Sigmoid colon (tissue), 4 donors: ENCODE measurements at regions not wholly inside any gene's neighbourhood (a gene's known extent, or its start where the extent isn't known, plus 50 kb on each side); places are given as distances from the start of the nearest gene placed in this dataset.

Experiments used
- CTCF ChIP-seq, 4 experiments: fragments of 450-650 bp in 3 of 4; fragments of 200-600 bp in 1 of 4; IDR thresholded peaks; one replicate each; pipeline ENCODE4 v1.5.1; 2016 to 2019; ENCODE audit warnings: antibody characterized with exemption in 4 of 4, mild to moderate bottlenecking in 3 of 4, moderate library complexity in 2 of 4
- EP300 ChIP-seq, 4 donors: sonication (generic); formaldehyde crosslinking; IDR thresholded peaks; one replicate each; pipeline ENCODE4 v1.6.1; 2017; ENCODE audit warnings: antibody characterized with exemption in 4 of 4
- POLR2A ChIP-seq, 2 donors: fragments of 450-650 bp; IDR thresholded peaks; one replicate each; pipeline ENCODE4 v1.6.1; 2016; ENCODE audit warnings: antibody characterized with exemption in 2 of 2, mild to moderate bottlenecking in 2 of 2, moderate library complexity in 2 of 2
- POLR2AphosphoS5 ChIP-seq, 4 donors: sonication (generic); formaldehyde crosslinking; IDR thresholded peaks; one replicate each; pipeline ENCODE4 v1.6.1; 2017; ENCODE audit warnings: antibody characterized with exemption in 4 of 4

GRCh38 chr3:74033381-74033780 is 408.6 kb upstream of the PDZRN3 start:
- TF ChIP-seq POLR2AphosphoS5 (IDR thresholded peaks at IDR 0.05) = no peak
- no peak for TF ChIP-seq CTCF (IDR thresholded peaks at IDR 0.05)
- TF ChIP-seq POLR2A (IDR thresholded peaks at IDR 0.05) = no peak
- no peak for TF ChIP-seq EP300 (IDR thresholded peaks at IDR 0.05)
